Bronchial epithelial cell (primary cell): ENCODE measurements at regions not wholly inside any gene's neighbourhood (a gene's known extent, or its start where the extent isn't known, plus 50 kb on each side); places are given as distances from the start of the nearest gene placed in this dataset.

Source experiments
- DNase-seq: peaks from one replicate; pipeline ENCODE4 v3.0.0-alpha.2; 2010; ENCODE audit warnings: low read depth
- FAIRE-seq: peaks from 2 replicates; lab custom pipeline; 2011; peaks lifted over from hg19 to GRCh38; lab: Jason Lieb, UNC
- H3K27me3 ChIP-seq: 2 replicates; pipeline ENCODE4 v1.5.1; 2011; ENCODE audit warnings: low read length; ENCODE audit not compliant: control insufficient read depth, insufficient read depth
- H3K36me3 ChIP-seq: 2 replicates; pipeline ENCODE4 v1.5.1; 2011; ENCODE audit warnings: low read length; ENCODE audit not compliant: control insufficient read depth, insufficient read depth
- H3K4me3 ChIP-seq: 2 replicates; pipeline ENCODE4 v1.5.1; 2011; ENCODE audit warnings: mild to moderate bottlenecking, low read depth, low read length, control low read depth
- CTCF ChIP-seq: IDR thresholded peaks from 2 replicates; pipeline ENCODE4 v1.5.1; 2011; ENCODE audit warnings: mild to moderate bottlenecking, moderate library complexity, low read length, control low read depth, inconsistent platforms; ENCODE audit not compliant: insufficient read depth, severe bottlenecking

- H3K4me3 ChIP-seq = no peak overlapping the region
- FAIRE-seq = no peak
- no peaks in the 10 kb centered on the region for H3K36me3 ChIP-seq
- no peaks in the 10 kb centered on the region for H3K27me3 ChIP-seq
- DNase-seq = peak; percentile 37
- TF ChIP-seq CTCF = no peak
Measured at GRCh38 chr2:223357076-223357475, 245.1 kb downstream of the SCG2 start.

GRCh38 chr2:223363085-223363484 is 239.1 kb downstream of the SCG2 start:
- no peak for TF ChIP-seq CTCF
- DNase-seq (no peak), FAIRE-seq (no peak)
- H3K4me3 ChIP-seq = no peak overlapping the region
- H3K27me3 ChIP-seq = peaks cover 5% of the 10 kb centered on the region
- no peaks in the 10 kb centered on the region for H3K36me3 ChIP-seq

DNA sequence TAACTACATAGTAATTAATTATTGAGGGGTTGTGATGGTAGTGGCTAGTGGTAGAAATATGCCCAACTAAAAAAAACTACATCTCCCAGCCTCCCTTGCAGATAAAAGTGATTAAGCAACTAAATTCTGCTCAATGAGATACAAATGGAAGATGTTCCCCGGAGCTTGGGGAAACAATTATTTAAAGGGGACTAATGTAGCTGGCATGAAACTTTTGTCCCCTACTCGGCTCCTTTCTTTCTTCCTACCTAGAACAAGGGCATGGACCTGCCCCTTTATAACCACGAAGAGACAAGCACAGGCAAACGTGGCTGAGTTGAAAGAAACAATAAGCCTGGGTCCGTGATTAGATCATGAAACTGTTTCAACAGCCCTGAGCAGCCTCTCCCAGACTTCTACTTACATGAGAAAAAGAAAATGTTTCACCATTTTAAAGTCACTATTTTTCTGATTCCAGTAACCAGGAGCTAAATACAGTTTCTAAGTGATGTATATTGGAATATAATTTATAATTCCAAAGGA is 236.9 kb downstream of the SCG2 start:
- FAIRE-seq (no peak), DNase-seq (no peak)
- Histone ChIP-seq H3K4me3 (no peak overlapping the region), H3K27me3 (peaks cover 5% of the 10 kb centered on the region), H3K36me3 (no peaks in the 10 kb centered on the region)
- TF ChIP-seq CTCF = no peak

DNA sequence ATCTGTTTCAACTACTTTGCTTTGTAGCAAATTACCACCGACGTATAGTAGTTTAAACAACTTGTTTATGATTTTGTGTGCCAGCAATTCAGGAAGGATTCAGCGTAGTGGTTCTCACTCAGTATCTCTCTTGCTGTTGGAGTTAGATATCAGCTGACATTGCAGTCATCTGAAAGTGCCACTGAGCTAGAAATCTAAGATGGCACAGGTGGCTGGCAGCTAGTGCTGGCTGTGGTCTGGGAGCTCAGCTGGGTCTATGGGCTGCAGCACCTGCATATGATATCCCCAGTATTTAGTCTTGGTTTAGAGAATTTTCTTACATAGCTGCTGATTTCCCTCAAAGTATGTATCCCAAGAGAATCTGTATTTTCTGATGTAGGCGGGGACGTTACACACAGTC is 235.6 kb downstream of the SCG2 start:
- H3K4me3 ChIP-seq = no peak overlapping the region
- DNase-seq (no peak), FAIRE-seq (no peak)
- TF ChIP-seq CTCF = no peak
- no peaks in the 10 kb centered on the region for H3K36me3 ChIP-seq
- H3K27me3 ChIP-seq = peaks cover 5% of the 10 kb centered on the region

DNA sequence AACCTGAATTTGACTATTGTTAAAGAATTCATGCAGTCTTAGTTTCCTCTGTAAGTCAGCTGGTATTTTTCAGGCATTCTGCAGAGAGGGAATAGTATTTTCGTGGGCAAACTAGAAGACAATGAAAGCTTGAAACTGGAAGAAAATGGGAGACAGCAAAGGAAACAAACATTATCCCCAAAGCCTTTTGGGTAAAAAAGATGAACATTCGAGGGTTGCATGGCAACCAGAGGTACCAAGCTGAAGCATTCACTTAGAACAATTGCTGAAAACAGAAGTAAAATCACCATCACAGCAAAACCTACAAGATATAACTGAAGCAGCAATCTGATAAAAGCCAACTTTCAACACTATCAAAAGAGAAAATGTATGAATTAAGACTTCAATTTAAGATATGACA is 233.7 kb downstream of the SCG2 start:
- DNase-seq (no peak), FAIRE-seq (no peak)
- H3K36me3 ChIP-seq = no peaks in the 10 kb centered on the region
- H3K27me3 ChIP-seq = peaks cover 8% of the 10 kb centered on the region
- H3K4me3 ChIP-seq = no peak overlapping the region
- no peak for TF ChIP-seq CTCF

- H3K36me3 ChIP-seq = no peaks in the 10 kb centered on the region
- no peak for DNase-seq
- TF ChIP-seq CTCF = no peak
Measured at GRCh38 chr2:223369889-223370288, 232.3 kb downstream of the SCG2 start.

More at GRCh38 chr2:223369889-223370288, 232.3 kb downstream of the SCG2 start:
- Histone ChIP-seq H3K4me3 (no peak overlapping the region), H3K27me3 (peaks cover 7% of the 10 kb centered on the region)
- FAIRE-seq = no peak
